Kidney capillary endothelial cell (primary cell): ENCODE measurements at regions not wholly inside any gene's neighbourhood (a gene's known extent, or its start where the extent isn't known, plus 50 kb on each side); places are given as distances from the start of the nearest gene placed in this dataset.
"Not testable (repeated sequence)": the region's sequence is repeated elsewhere in the genome, so short reads cannot be mapped to it uniquely, and the experiment has no call there.

Source experiments
- DNase-seq: peaks from one replicate; pipeline ENCODE4 v3.0.0-alpha.2; 2018; ENCODE audit warnings: low spot score

- no peak for DNase-seq
Observed at GRCh38 chr13:33662392-33662791, 155.6 kb upstream of the RFC3 start.

DNA sequence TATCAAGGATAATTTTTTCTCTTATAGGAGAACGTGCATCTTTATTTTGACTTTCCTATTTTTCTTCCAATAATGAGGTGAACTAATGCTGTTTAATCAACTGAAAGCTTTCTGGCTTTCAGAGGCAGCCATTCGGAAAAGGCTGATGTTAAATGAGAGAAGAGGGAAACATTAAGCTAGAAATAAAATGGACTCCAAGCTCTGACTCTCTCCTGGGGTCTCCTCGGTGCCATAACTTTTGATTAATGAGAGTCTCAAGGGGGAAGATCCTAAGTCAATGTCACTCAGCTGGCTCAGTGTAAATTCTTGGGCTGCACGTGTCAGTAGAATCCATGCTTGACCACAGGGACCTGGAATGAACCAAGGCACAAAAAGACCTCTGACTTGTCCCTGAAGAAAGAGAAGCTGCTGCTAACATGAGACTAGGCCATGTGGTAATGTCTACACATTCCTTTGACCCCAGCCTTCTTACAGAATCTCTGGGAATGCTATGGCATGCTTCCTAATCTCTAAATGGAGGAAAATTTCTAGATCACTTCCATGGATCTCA lies 152.2 kb upstream of the RFC3 start:
- no peak for DNase-seq

DNA sequence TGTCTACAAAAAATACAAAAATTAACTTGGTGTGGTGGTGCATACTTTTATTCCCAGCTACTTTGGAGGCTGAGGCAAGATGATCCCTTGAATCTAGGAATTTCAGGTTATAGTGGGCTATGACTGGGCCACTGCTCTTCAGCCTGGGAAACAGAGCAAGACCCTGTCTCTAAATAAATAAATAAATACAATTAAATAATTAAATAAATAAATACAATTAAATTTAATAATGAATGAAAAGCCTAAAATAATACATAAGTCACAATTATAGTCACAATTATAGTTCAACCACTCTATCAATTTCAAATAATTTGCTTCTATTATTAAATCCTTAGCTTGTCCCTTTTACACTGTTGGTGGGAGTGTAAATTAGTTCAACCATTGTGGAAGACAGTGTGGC lies 146.4 kb upstream of the RFC3 start:
- DNase-seq, result no peak

GRCh38 chr13:33672022-33672421 lies 145.9 kb upstream of the RFC3 start:
- not testable (repeated sequence) for DNase-seq

GRCh38 chr13:33676045-33676989 lies 141.6 kb upstream of the RFC3 start:
- no peak for DNase-seq

GRCh38 chr13:33677215-33677614 lies 140.7 kb upstream of the RFC3 start:
- DNase-seq, result no peak

DNA sequence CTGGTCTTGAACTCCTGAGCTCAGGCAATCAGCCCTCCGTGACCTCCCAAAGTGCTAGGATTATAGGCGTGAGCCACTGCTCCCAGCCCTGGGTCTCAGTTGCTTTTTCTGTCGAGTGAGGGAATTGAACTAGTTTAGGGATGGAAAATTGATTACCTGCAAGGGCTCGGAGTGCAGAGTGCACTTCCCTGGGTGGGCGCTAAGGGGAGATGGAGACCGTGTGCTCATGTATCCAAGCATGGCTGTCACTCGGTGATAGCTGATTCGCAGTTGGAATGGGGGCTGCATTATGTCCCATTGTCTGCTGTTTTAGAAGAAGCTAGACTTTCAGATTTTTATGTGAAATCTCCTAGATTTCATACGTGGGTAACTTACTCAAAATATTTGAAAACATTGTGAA lies 139.9 kb upstream of the RFC3 start:
- DNase-seq, result no peak

DNA sequence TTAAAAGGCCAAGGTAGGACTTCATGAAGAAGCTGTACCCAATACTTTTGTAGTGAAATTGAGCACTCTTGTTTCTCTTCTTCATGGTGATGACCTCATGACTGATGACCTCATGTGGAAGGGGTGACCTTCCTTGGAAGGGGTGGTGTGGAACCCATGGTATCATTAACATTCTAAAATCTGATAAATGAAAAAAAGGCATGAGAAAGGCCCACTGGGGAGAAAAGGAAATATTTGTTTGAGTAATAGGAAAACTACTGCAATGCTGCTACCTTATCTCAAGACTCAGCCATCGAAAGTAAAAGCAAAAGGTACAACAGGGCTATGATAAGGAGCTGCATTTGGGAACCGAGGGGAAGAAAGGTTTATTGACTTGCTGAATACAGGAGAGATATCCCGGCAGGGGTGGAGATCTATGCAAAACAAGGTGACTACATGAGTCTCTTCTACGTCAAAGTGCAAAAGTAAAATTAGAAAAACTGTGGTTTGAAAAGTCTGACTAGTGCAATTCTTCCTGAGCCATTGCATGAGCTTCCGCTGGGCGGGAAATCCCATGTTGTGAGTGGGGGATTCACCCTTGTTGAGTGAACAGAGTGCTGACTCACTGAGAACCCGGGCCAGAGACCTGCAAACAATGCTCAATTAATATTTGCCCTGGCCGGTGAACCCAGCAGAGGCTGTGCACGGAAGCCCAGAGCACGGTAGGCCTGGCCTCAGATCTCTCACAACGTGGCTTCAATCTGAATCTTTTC lies 138.9 kb upstream of the RFC3 start:
- DNase-seq, result no peak

GRCh38 chr13:33679658-33680012 lies 138.3 kb upstream of the RFC3 start:
- no peak for DNase-seq

DNA sequence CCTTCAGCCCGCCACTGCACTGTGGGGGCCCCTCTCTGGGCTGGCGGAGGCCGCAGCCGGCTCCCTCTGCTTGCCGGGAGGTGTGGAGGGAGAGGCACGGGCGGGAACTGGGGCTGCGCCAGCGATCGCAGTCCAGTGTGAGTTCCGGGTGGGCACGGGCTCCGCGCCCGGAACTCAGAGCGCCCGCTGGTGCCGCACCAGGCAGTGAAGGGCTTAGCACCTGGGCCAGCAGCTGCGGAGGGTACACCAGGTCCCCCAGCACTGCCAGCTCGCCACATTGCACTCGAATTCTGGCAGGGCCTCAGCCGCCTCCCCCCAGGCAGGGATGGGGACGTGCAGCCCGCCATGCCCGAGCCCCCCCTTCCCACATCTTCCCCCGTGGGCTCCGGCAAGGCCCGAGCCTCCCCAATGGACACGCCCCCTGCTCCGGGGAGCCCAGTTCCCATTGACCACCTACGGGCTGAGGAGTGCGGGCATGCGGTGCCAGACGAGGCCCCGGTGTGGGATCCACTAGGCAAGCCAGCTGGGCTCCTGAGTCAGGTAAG lies 135.9 kb upstream of the RFC3 start:
- DNase-seq, result no peak

DNA sequence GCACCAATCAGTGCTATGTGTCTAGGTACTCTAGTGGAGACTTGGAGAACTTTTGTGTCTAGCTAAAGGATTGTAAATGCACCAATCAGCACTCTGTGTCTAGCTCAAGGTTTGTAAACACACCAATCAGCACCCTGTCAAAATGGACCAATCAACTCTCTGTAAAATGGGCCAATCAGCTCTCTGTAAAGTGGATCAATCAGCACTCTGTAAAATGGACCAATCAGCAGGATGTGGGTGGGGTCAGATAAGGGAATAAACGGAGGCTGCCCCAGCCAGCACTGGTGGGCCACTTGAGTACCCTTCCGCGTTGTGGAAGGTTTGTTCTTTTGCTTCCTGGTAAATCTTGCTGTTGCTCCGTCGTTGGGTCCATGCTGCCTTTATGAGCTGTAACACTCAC lies 135.3 kb upstream of the RFC3 start:
- not testable (repeated sequence) for DNase-seq

DNA sequence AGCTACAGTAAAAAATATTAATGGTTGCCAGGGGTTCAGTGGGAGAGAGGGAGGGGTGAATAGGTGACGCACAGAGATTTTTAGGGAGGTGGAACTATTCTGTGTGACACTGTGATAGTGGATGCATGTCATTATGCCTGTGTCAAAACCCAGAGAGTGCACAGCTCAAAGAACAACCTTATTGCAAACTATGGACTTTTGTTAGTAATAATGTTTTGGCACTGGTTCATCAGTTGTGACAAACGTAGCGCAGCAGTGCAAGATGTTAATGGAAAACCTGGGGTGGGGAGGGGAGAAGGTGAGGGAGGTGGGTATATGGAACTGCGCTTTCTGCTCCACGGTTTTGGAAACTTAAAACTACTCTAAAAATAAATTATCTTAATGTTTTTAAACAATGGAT lies 134.6 kb upstream of the RFC3 start:
- no peak for DNase-seq

GRCh38 chr13:33684874-33685273 lies 133.1 kb upstream of the RFC3 start:
- DNase-seq, result no peak

DNA sequence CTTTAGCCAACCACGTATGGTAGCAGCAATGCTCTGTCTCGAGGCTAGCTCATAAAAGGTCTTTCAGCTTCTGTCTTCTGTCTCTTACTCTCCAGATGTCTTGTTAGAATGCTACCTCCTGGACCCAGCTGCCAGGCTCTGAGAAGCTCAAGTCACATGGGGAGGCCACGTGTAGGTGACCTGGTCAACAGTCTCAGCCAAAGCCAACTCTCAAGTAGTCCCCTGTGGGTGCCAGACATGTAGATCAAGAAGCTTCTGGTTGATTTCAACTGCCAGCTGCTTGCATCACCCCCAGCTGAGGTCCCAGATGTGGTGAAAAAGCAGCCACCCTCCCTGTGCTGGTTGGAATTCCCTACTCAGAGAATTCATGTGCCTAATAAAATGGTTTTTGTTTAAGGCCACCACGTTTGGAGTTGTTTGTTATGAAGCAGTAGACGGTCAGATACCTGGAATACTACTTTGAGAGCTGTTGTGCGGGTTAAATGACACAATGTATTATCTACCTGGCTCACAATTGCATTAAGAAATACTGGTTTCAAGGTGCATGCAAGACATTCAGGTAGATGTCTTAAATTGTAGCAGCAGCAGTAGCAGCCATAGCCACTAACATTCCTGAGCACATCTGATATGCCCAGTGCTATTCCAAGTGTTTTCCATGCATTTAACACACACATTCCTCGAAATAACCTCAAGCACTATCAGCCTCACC lies 131.0 kb upstream of the RFC3 start:
- no peak for DNase-seq

GRCh38 chr13:33690354-33690753 lies 127.6 kb upstream of the RFC3 start:
- no peak for DNase-seq

DNA sequence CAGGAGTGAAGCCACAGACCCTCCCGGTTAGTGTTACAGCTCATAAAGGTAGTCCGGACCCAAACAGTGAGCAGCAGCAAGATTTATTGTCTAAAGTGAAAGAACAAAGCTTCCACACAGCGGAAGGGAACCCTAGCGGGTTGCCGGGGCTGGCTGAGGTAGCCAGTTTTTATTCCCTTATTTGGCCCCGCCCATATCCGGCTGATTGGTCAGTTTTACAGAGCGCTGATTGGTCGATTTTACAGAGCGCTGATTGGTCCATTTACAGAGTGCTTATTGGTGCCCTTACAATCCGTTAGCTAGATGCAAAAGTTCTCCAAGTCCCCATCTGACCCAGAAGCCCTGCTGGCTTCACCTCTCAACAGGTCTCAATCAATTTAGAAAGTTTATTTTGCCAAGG lies 126.0 kb upstream of the RFC3 start:
- DNase-seq, result no peak

- no peak for DNase-seq
Observed at GRCh38 chr13:33692531-33692930, 125.4 kb upstream of the RFC3 start.

GRCh38 chr13:33694546-33694945 lies 123.4 kb upstream of the RFC3 start:
- DNase-seq, result no peak

DNA sequence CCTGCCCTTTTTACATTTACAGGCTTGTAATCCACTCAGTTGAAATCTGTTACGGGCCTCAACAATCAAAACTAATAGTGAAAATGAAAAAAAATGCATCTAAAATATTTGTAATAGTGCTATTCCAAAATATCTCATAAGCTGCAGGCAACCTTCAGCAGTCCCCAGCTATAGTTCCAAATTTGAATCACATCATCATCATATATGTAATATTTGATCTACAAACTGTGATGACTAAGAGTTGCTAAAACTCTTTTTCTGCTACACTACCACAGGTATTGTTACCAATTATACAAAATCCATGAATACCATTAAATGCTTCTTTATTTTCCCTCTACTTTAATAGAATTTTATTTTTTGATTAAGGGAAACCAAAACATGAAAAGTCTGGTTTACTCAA lies 121.4 kb upstream of the RFC3 start:
- DNase-seq, result no peak

DNA sequence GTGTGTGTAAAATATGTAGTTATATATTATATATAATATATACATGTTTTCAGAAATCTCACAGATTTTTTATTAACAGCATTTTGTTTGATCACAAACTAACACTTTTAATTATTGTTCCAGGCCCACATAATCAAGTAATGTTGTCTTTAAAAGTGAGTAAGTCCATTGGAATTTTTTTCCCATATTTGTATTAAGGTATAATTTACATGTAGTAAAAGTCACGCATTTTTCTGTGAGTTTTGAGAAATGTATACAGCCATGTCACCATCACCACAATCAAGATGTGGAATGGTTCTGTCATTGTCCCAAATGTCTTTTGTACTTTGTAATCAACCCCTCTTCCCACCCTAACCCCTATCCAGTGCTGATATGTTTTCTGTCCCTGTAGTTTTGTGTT lies 120.0 kb upstream of the RFC3 start:
- DNase-seq, result no peak

DNA sequence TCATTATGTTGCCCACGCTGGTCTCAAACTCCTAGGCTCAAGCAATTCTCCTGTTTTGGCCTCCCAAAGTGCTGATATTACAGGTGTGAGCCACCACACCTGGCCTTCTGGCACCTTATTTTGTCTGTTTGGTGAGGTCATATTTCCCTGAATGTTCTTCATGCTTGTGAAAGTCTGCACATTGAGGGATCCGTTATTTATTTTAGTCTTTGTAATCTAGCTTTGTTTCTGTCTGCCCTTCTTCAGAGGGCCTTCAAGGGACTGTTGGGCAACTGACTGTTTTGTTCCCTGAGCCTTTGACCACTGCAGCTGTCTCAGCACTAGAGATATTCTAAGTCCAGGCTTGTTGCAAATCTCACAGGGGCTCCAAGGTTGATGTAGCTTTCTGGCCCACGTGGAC lies 110.5 kb upstream of the RFC3 start:
- no peak for DNase-seq

GRCh38 chr13:33710924-33711323 lies 107.0 kb upstream of the RFC3 start:
- no peak for DNase-seq
